ENCODE measurements at regions not wholly inside any gene's neighbourhood (a gene's known extent, or its start where the extent isn't known, plus 50 kb on each side); places are given as distances from the start of the nearest gene placed in this dataset.

- no peak for DNase-seq
These were observed 118.2 kb downstream of the HSD17B3 start for GRCh38 chr9:96183751-96184150.

GRCh38 chr9:96178153-96178552 lies 123.8 kb downstream of the HSD17B3 start:
- DNase-seq, result no peak

GRCh38 chr9:96177719-96178028 lies 124.3 kb downstream of the HSD17B3 start:
- no peak for DNase-seq

GRCh38 chr9:96177005-96177718 lies 124.8 kb downstream of the HSD17B3 start:
- DNase-seq, result peak in 38 of 58 donors; percentile 2 to 75 (median 24)

GRCh38 chr9:96175796-96176195 lies 126.2 kb downstream of the HSD17B3 start:
- DNase-seq, result no peak

- no peak for DNase-seq
These were observed 127.0 kb downstream of the HSD17B3 start for GRCh38 chr9:96175001-96175400.

GRCh38 chr9:96174371-96174770 lies 127.6 kb downstream of the HSD17B3 start:
- DNase-seq, result no peak

- no peak for DNase-seq
These were observed 128.3 kb downstream of the HSD17B3 start for GRCh38 chr9:96173640-96174039.

- DNase-seq, result no peak
These were observed 129.2 kb downstream of the HSD17B3 start for GRCh38 chr9:96172797-96173196.

- no peak for DNase-seq
These were observed 130.2 kb downstream of the HSD17B3 start for GRCh38 chr9:96171728-96172127.

- DNase-seq, result no peak
These were observed 132.1 kb downstream of the HSD17B3 start for GRCh38 chr9:96169901-96170300.

- DNase-seq, result peak in 3 of 58 donors; percentile 10 to 18 (median 11)
These were observed 132.5 kb downstream of the HSD17B3 start for GRCh38 chr9:96169484-96169883.

GRCh38 chr9:96168882-96169281 lies 133.1 kb downstream of the HSD17B3 start:
- DNase-seq, result no peak

GRCh38 chr9:96167011-96167410 lies 135.0 kb downstream of the HSD17B3 start:
- no peak for DNase-seq

GRCh38 chr9:96164268-96164683 lies 137.7 kb downstream of the HSD17B3 start:
- DNase-seq, result no peak

GRCh38 chr9:96163712-96164111 lies 138.3 kb downstream of the HSD17B3 start:
- DNase-seq, result no peak

- DNase-seq, result no peak
These were observed 138.8 kb downstream of the HSD17B3 start for GRCh38 chr9:96163161-96163560.

- no peak for DNase-seq
These were observed 140.2 kb downstream of the HSD17B3 start for GRCh38 chr9:96161819-96162218.

- no peak for DNase-seq
These were observed 141.1 kb downstream of the HSD17B3 start for GRCh38 chr9:96160866-96161265.

- no peak for DNase-seq
These were observed 141.8 kb downstream of the HSD17B3 start for GRCh38 chr9:96160168-96160567.

- no peak for DNase-seq
These were observed 142.4 kb downstream of the HSD17B3 start for GRCh38 chr9:96159596-96159995.

- no peak for DNase-seq
These were observed 142.9 kb downstream of the HSD17B3 start for GRCh38 chr9:96158909-96159575.

GRCh38 chr9:96158147-96158546 lies 143.8 kb downstream of the HSD17B3 start:
- DNase-seq, result no peak

Data from anterior cingulate cortex (tissue), 58 donors.